Colonic mucosa (tissue), 4 donors: ENCODE measurements at regions not wholly inside any gene's neighbourhood (a gene's known extent, or its start where the extent isn't known, plus 50 kb on each side); places are given as distances from the start of the nearest gene placed in this dataset.

Experiments
- DNase-seq: peaks from one replicate; pipeline ENCODE4 v3.0.0-alpha.2; 2020
- H3K27ac ChIP-seq: fragments of 200-600 bp; one replicate; pipeline ENCODE4 v1.8.0; 2021
- H3K27me3 ChIP-seq: fragments of 200-600 bp; one replicate; pipeline ENCODE4 v1.8.0; 2021
- H3K36me3 ChIP-seq: fragments of 200-600 bp; one replicate; pipeline ENCODE4 v1.8.0; 2021
- H3K4me1 ChIP-seq: fragments of 200-600 bp; one replicate; pipeline ENCODE4 v1.8.0; 2021; ENCODE audit warnings: mild to moderate bottlenecking
- H3K4me3 ChIP-seq: fragments of 200-600 bp; one replicate; pipeline ENCODE4 v1.8.0; 2021
- H3K9ac ChIP-seq, 2 donors: one replicate each; pipeline ENCODE4 v1.7.0; 2013; ENCODE audit warnings: control low read depth in 2 of 2, low read depth in 2 of 2, low read length in 2 of 2
- H3K9me3 ChIP-seq: fragments of 200-600 bp; one replicate; pipeline ENCODE4 v1.8.0; 2021
- CTCF ChIP-seq: fragments of 200-600 bp; IDR thresholded peaks from one replicate; pipeline ENCODE4 v1.8.0; 2022; ENCODE audit warnings: antibody characterized with exemption, mild to moderate bottlenecking
- intact Hi-C: fragments of 100-400 bp; cut with DNase I; formaldehyde crosslinking; loops from one replicate; pipeline ENCODE4 v1.14.1; 2022
- donor health status: healthy.
- donor health status: DM: no; HTN: no; CAD: no.
- donor health status: DM: no; HTN: no; CAD: no.

GRCh38 chr16:80362816-80363215, 178.0 kb upstream of the DYNLRB2 start:
- no peak overlapping the region for H3K9ac ChIP-seq
- H3K27me3 ChIP-seq: no peaks in the 10 kb centered on the region
- H3K27ac ChIP-seq: no peak overlapping the region
- H3K4me3 ChIP-seq: no peak overlapping the region
- H3K9me3 ChIP-seq: no peaks in the 10 kb centered on the region
- no peak for DNase-seq
- H3K4me1 ChIP-seq: no peaks in the 10 kb centered on the region
- intact Hi-C loops: no loop called here
- no peaks in the 10 kb centered on the region for H3K36me3 ChIP-seq
- TF ChIP-seq CTCF: no peak

- Histone ChIP-seq H3K36me3 (no peaks in the 10 kb centered on the region), H3K9me3 (no peaks in the 10 kb centered on the region), H3K27ac (no peak overlapping the region), H3K27me3 (no peaks in the 10 kb centered on the region), H3K4me3 (no peak overlapping the region), H3K4me1 (no peaks in the 10 kb centered on the region), H3K9ac (no peak overlapping the region)
- intact Hi-C loops: no loop called here
- DNase-seq: no peak
- no peak for TF ChIP-seq CTCF
Measured at GRCh38 chr16:80356365-80356764, 184.4 kb upstream of the DYNLRB2 start.

DNA sequence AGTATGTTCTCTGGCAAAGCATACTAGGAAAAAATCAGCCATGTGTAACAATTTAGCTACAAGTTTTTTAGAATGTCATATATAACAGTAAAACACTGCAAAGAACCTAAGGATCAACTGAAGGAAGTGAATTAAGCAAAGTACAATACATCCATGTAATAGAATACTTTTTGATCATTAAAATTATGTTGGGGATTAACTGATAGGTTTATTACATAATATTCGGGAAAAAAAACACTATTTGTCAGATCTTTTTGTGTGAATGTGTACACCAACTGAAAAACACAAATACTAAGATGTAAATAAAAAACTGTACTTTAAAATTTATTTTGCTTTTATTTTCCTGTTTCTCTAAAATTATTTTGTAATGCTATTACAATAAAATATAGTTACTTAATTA, 185.5 kb upstream of the DYNLRB2 start:
- H3K27me3 ChIP-seq: no peaks in the 10 kb centered on the region
- no peak for TF ChIP-seq CTCF
- H3K9me3 ChIP-seq: no peaks in the 10 kb centered on the region
- H3K4me1 ChIP-seq: no peaks in the 10 kb centered on the region
- no peak overlapping the region for H3K27ac ChIP-seq
- H3K36me3 ChIP-seq: no peaks in the 10 kb centered on the region
- intact Hi-C loops: no loop called here
- no peak overlapping the region for H3K9ac ChIP-seq
- DNase-seq: no peak
- H3K4me3 ChIP-seq: no peak overlapping the region

- Histone ChIP-seq H3K4me1 (no peaks in the 10 kb centered on the region), H3K9me3 (no peaks in the 10 kb centered on the region), H3K36me3 (no peaks in the 10 kb centered on the region), H3K27ac (no peak overlapping the region), H3K9ac (no peak overlapping the region), H3K4me3 (no peak overlapping the region), H3K27me3 (no peaks in the 10 kb centered on the region)
- no peak for TF ChIP-seq CTCF
- DNase-seq: no peak
- intact Hi-C loops: no loop called here
Measured at GRCh38 chr16:80350061-80350460, 190.7 kb upstream of the DYNLRB2 start.

GRCh38 chr16:80347900-80348299, 192.9 kb upstream of the DYNLRB2 start:
- Histone ChIP-seq H3K27me3 (no peaks in the 10 kb centered on the region), H3K4me3 (no peak overlapping the region), H3K27ac (no peak overlapping the region), H3K9me3 (no peaks in the 10 kb centered on the region), H3K4me1 (no peaks in the 10 kb centered on the region), H3K9ac (no peak overlapping the region), H3K36me3 (no peaks in the 10 kb centered on the region)
- no peak for DNase-seq
- intact Hi-C loops: no loop called here
- TF ChIP-seq CTCF: no peak

- no peak for TF ChIP-seq CTCF
- no peaks in the 10 kb centered on the region for H3K9me3 ChIP-seq
Measured at GRCh38 chr16:80347002-80347401, 193.8 kb upstream of the DYNLRB2 start.

More at GRCh38 chr16:80347002-80347401, 193.8 kb upstream of the DYNLRB2 start:
- no peak for DNase-seq
- no peak overlapping the region for H3K4me3 ChIP-seq
- H3K27me3 ChIP-seq: no peaks in the 10 kb centered on the region
- H3K9ac ChIP-seq: no peak overlapping the region
- no peaks in the 10 kb centered on the region for H3K36me3 ChIP-seq
- intact Hi-C loops: no loop called here
- no peak overlapping the region for H3K27ac ChIP-seq
- no peaks in the 10 kb centered on the region for H3K4me1 ChIP-seq
